Liver (tissue), 8 donors: ENCODE measurements at regions not wholly inside any gene's neighbourhood (a gene's known extent, or its start where the extent isn't known, plus 50 kb on each side); places are given as distances from the start of the nearest gene placed in this dataset.

Source experiments
- DNase-seq: peaks from one replicate; pipeline ENCODE4 v3.0.0-alpha.2; 2017; ENCODE audit warnings: low spot score
- H3K27ac ChIP-seq, 2 donors: one replicate each; pipeline ENCODE4 v1.7.0; 2013; ENCODE audit warnings: inconsistent platforms in 2 of 2, low read length in 2 of 2, control low read depth in 1 of 2, low read depth in 1 of 2, mild to moderate bottlenecking in 1 of 2
- H3K27me3 ChIP-seq, 4 donors: one replicate each; pipeline versions ENCODE4 v1.6.1 to v1.7.0; 2013; ENCODE audit warnings: low read length in 3 of 4, inconsistent platforms in 1 of 4, mild to moderate bottlenecking in 1 of 4, moderate library complexity in 1 of 4; ENCODE audit not compliant: control insufficient read depth in 4 of 4, insufficient read depth in 4 of 4
- H3K36me3 ChIP-seq, 4 donors: one replicate each; pipeline versions ENCODE4 v1.6.1 to v1.7.0; 2013; ENCODE audit warnings: low read length in 3 of 4, mild to moderate bottlenecking in 3 of 4, low read depth in 1 of 4, moderate library complexity in 1 of 4; ENCODE audit not compliant: control insufficient read depth in 4 of 4, insufficient read depth in 3 of 4
- H3K4me1 ChIP-seq, 4 donors: one replicate each; pipeline versions ENCODE4 v1.6.1 to v1.7.0; 2013; ENCODE audit warnings: low read length in 3 of 4, mild to moderate bottlenecking in 3 of 4, moderate library complexity in 1 of 4; ENCODE audit not compliant: control insufficient read depth in 4 of 4, insufficient read depth in 4 of 4
- H3K4me3 ChIP-seq, 3 donors: one replicate each; pipeline versions ENCODE4 v1.6.1 to v1.7.0; 2013; ENCODE audit warnings: low read length in 3 of 3, control low read depth in 1 of 3, low read depth in 1 of 3, mild to moderate bottlenecking in 1 of 3
- H3K9ac ChIP-seq, 2 donors: one replicate each; pipeline ENCODE4 v1.7.0; 2013; ENCODE audit warnings: low read length in 2 of 2, mild to moderate bottlenecking in 2 of 2, moderate library complexity in 2 of 2, control low read depth in 1 of 2, low read depth in 1 of 2
- H3K9me3 ChIP-seq, 4 donors: one replicate each; pipeline versions ENCODE4 v1.6.1 to v1.7.0; 2013; ENCODE audit warnings: low read length in 3 of 4; ENCODE audit not compliant: control insufficient read depth in 4 of 4
- EGR1 ChIP-seq, 2 donors: IDR thresholded peaks; 2 replicates each; pipeline ENCODE4 v1.6.1; 2016 to 2018; ENCODE audit warnings: antibody characterized with exemption in 2 of 2, low read depth in 2 of 2
- FOXA1 ChIP-seq: IDR thresholded peaks from 2 replicates; pipeline ENCODE4 v1.6.1; 2016; ENCODE audit warnings: antibody characterized with exemption
- GABPA ChIP-seq, 2 donors: IDR thresholded peaks in 1 of 2; conservative IDR thresholded peaks in 1 of 2; 2 replicates each; pipeline ENCODE4 v1.6.1; 2016; ENCODE audit warnings: antibody characterized with exemption in 2 of 2, mild to moderate bottlenecking in 1 of 2, moderate library complexity in 1 of 2
- HNF4A ChIP-seq, 2 donors: conservative IDR thresholded peaks; 2 replicates each; pipeline ENCODE4 v1.6.1; 2016; ENCODE audit warnings: antibody characterized with exemption in 2 of 2, mild to moderate bottlenecking in 2 of 2
- HNF4G ChIP-seq: IDR thresholded peaks from 2 replicates; pipeline ENCODE4 v1.6.1; 2016; ENCODE audit warnings: antibody characterized with exemption
- NR2F2 ChIP-seq: IDR thresholded peaks from 2 replicates; pipeline ENCODE4 v1.6.1; 2016; ENCODE audit warnings: antibody characterized with exemption
- RXRA ChIP-seq, 2 donors: IDR thresholded peaks; 2 replicates each; pipeline ENCODE4 v1.6.1; 2017 to 2018; ENCODE audit warnings: antibody characterized with exemption in 2 of 2, mild to moderate bottlenecking in 1 of 2
- SP1 ChIP-seq: IDR thresholded peaks from 2 replicates; pipeline ENCODE4 v1.6.1; 2018; ENCODE audit warnings: antibody characterized with exemption, mild to moderate bottlenecking
- YY1 ChIP-seq: IDR thresholded peaks from 2 replicates; pipeline ENCODE4 v1.6.1; 2016; ENCODE audit warnings: antibody characterized with exemption, mild to moderate bottlenecking
- WGBS: extraction: QIAGEN DNeasy Blood & Tissue Kit; methylation state at CpG from one replicate; pipeline ENCODE4 v1.1.7; 2013; 5-methylcytosine and 5-hydroxymethylcytosine counted together
- TF ChIP-seq, protein P1 (sequence below): IDR thresholded peaks from 2 replicates; pipeline ENCODE4 v1.6.1; 2016; ENCODE audit warnings: antibody characterized with exemption, mild to moderate bottlenecking
- TF ChIP-seq, protein P2 (sequence below): IDR thresholded peaks from 2 replicates; pipeline ENCODE4 v1.6.1; 2016; ENCODE audit warnings: antibody characterized with exemption
- TF ChIP-seq, protein P3 (sequence below): fragments of 150-350 bp; IDR thresholded peaks from 2 replicates; pipeline ENCODE4 v1.5.1; 2017; ENCODE audit warnings: improper control_type of control experiment, low read depth, low read length; ENCODE audit not compliant: missing input control
- TF ChIP-seq, protein P4 (sequence below): IDR thresholded peaks from 2 replicates; pipeline ENCODE4 v1.6.1; 2016; ENCODE audit warnings: antibody characterized with exemption
- TF ChIP-seq, protein P5 (sequence below): IDR thresholded peaks from 2 replicates; pipeline ENCODE4 v1.6.1; 2016; ENCODE audit warnings: antibody characterized with exemption
- donor health status: healthy.
- donor health status: healthy.
- donor health status: healthy.
- donor health status: healthy.
- donor health status: healthy.

DNA sequence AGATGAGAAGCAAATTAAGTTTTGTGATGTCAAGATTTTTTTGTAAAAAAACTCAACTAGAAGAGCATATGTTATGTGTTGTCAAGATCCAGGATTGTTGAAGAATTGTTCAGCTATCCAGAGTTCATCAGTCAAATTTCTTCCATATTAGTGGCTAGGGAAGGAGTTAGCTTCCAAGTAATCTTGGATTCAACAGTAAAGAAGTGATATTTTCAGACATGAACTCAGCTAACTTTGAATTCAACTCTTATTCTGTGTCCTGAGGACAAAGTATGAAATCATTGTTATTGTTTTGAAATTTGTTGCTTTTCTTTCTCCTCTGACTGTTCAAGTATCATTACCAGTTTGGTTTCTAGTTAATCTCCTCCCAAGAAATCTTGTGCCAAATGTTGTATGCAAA, 589.3 kb upstream of the NOVA1 start:
- no peak overlapping the region for H3K4me3 ChIP-seq
- no peaks in the 10 kb centered on the region for H3K27me3 ChIP-seq
- no peak overlapping the region for H3K27ac ChIP-seq
- no peak overlapping the region for H3K9ac ChIP-seq
- H3K9me3 ChIP-seq: no peaks in the 10 kb centered on the region
- no peaks in the 10 kb centered on the region for H3K36me3 ChIP-seq
- no peak for DNase-seq
- TF ChIP-seq, protein P1, sequence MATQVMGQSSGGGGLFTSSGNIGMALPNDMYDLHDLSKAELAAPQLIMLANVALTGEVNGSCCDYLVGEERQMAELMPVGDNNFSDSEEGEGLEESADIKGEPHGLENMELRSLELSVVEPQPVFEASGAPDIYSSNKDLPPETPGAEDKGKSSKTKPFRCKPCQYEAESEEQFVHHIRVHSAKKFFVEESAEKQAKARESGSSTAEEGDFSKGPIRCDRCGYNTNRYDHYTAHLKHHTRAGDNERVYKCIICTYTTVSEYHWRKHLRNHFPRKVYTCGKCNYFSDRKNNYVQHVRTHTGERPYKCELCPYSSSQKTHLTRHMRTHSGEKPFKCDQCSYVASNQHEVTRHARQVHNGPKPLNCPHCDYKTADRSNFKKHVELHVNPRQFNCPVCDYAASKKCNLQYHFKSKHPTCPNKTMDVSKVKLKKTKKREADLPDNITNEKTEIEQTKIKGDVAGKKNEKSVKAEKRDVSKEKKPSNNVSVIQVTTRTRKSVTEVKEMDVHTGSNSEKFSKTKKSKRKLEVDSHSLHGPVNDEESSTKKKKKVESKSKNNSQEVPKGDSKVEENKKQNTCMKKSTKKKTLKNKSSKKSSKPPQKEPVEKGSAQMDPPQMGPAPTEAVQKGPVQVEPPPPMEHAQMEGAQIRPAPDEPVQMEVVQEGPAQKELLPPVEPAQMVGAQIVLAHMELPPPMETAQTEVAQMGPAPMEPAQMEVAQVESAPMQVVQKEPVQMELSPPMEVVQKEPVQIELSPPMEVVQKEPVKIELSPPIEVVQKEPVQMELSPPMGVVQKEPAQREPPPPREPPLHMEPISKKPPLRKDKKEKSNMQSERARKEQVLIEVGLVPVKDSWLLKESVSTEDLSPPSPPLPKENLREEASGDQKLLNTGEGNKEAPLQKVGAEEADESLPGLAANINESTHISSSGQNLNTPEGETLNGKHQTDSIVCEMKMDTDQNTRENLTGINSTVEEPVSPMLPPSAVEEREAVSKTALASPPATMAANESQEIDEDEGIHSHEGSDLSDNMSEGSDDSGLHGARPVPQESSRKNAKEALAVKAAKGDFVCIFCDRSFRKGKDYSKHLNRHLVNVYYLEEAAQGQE: no peak
- TF ChIP-seq, protein P2, sequence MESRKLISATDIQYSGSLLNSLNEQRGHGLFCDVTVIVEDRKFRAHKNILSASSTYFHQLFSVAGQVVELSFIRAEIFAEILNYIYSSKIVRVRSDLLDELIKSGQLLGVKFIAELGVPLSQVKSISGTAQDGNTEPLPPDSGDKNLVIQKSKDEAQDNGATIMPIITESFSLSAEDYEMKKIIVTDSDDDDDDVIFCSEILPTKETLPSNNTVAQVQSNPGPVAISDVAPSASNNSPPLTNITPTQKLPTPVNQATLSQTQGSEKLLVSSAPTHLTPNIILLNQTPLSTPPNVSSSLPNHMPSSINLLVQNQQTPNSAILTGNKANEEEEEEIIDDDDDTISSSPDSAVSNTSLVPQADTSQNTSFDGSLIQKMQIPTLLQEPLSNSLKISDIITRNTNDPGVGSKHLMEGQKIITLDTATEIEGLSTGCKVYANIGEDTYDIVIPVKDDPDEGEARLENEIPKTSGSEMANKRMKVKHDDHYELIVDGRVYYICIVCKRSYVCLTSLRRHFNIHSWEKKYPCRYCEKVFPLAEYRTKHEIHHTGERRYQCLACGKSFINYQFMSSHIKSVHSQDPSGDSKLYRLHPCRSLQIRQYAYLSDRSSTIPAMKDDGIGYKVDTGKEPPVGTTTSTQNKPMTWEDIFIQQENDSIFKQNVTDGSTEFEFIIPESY: no peak
- TF ChIP-seq, protein P3, sequence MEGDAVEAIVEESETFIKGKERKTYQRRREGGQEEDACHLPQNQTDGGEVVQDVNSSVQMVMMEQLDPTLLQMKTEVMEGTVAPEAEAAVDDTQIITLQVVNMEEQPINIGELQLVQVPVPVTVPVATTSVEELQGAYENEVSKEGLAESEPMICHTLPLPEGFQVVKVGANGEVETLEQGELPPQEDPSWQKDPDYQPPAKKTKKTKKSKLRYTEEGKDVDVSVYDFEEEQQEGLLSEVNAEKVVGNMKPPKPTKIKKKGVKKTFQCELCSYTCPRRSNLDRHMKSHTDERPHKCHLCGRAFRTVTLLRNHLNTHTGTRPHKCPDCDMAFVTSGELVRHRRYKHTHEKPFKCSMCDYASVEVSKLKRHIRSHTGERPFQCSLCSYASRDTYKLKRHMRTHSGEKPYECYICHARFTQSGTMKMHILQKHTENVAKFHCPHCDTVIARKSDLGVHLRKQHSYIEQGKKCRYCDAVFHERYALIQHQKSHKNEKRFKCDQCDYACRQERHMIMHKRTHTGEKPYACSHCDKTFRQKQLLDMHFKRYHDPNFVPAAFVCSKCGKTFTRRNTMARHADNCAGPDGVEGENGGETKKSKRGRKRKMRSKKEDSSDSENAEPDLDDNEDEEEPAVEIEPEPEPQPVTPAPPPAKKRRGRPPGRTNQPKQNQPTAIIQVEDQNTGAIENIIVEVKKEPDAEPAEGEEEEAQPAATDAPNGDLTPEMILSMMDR: no peak
- TF ChIP-seq, protein P4, sequence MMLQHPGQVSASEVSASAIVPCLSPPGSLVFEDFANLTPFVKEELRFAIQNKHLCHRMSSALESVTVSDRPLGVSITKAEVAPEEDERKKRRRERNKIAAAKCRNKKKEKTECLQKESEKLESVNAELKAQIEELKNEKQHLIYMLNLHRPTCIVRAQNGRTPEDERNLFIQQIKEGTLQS: no peak
- H3K4me1 ChIP-seq: no peaks in the 10 kb centered on the region

DNA sequence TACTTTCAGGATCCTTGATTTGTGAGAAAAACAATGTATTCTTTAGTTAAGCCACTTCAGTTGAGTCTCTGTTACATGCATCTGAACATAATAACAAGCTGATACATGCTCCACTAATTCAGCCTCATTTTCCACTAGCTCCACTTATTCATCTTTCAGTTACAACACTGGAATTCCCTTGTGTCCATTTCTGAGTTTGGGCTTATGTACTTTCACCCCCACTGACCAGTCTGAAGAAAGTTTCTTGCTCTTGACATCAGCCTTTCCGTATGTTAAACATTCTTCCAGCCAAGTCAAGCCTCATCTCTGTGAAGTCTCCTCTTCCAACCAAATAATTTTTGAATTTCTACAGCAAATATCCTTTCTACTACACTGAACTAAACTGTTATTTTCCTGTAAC, 592.5 kb upstream of the NOVA1 start:
- Histone ChIP-seq H3K27me3 (no peaks in the 10 kb centered on the region), H3K9me3 (no peaks in the 10 kb centered on the region), H3K27ac (no peak overlapping the region), H3K4me3 (no peak overlapping the region), H3K4me1 (no peaks in the 10 kb centered on the region), H3K9ac (no peak overlapping the region), H3K36me3 (no peaks in the 10 kb centered on the region)
- WGBS: 55% methylated on average over 1 of the region's 1 CpG
- no peak for DNase-seq
- TF ChIP-seq RXRA (IDR thresholded peaks at IDR 0.05) (no peak), HNF4A (conservative IDR thresholded peaks at IDR 0.05) (no peak), SP1 (no peak)

DNA sequence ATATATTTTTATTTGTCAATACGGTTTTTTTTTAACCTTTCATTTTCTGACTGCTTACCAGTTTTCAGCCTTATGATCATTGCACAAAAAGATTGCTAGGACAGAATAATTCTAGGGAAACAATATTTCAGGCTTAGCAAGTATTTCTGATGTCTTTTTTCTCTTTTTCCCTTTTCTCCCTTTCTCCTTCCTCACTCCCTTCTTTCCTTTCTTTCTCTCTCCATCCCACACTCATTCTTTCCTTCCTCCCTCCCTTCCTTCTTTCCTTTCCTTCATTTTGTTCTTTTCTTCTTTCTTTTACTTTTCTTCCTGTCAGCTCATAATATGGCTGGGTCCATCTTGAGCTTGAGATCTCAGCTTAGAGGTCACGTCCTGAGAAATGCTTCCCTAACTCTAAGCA, 601.4 kb upstream of the NOVA1 start:
- DNase-seq: no peak
- H3K9ac ChIP-seq: no peak overlapping the region
- no peak overlapping the region for H3K4me3 ChIP-seq
- H3K27ac ChIP-seq: no peak overlapping the region
- H3K9me3 ChIP-seq: no peaks in the 10 kb centered on the region
- TF ChIP-seq, protein P5, sequence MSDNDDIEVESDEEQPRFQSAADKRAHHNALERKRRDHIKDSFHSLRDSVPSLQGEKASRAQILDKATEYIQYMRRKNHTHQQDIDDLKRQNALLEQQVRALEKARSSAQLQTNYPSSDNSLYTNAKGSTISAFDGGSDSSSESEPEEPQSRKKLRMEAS: no peak
- TF ChIP-seq FOXA1 (no peak), SP1 (no peak), YY1 (no peak), GABPA (IDR thresholded peaks at IDR 0.05 in 1 of 2, conservative IDR thresholded peaks at IDR 0.05 in 1 of 2) (no peak), EGR1 (IDR thresholded peaks at IDR 0.05; ENCODE audit: low read depth in 2 of 2) (no peak), NR2F2 (no peak), HNF4G (no peak), RXRA (IDR thresholded peaks at IDR 0.05) (no peak)
- TF ChIP-seq, protein P2: no peak
- TF ChIP-seq, protein P3: no peak
- no peaks in the 10 kb centered on the region for H3K27me3 ChIP-seq
- no peaks in the 10 kb centered on the region for H3K4me1 ChIP-seq
- WGBS: 66% methylated on average over 2 of the region's 2 CpGs
- no peaks in the 10 kb centered on the region for H3K36me3 ChIP-seq
